ENCODE measurements at regions not wholly inside any gene's neighbourhood (a gene's known extent, or its start where the extent isn't known, plus 50 kb on each side); places are given as distances from the start of the nearest gene placed in this dataset.

GRCh38 chr1:212177542-212177941, 107.7 kb upstream of the PPP2R5A start:
- H3K36me3 ChIP-seq = no peaks in the 10 kb centered on the region
- H3K4me1 ChIP-seq = no peaks in the 10 kb centered on the region
- no peak overlapping the region for H3K4me3 ChIP-seq (ENCODE audit: low read depth, low read length)
- H3K9me3 ChIP-seq = no peaks in the 10 kb centered on the region
- no peak for DNase-seq
- TF ChIP-seq, protein P1, sequence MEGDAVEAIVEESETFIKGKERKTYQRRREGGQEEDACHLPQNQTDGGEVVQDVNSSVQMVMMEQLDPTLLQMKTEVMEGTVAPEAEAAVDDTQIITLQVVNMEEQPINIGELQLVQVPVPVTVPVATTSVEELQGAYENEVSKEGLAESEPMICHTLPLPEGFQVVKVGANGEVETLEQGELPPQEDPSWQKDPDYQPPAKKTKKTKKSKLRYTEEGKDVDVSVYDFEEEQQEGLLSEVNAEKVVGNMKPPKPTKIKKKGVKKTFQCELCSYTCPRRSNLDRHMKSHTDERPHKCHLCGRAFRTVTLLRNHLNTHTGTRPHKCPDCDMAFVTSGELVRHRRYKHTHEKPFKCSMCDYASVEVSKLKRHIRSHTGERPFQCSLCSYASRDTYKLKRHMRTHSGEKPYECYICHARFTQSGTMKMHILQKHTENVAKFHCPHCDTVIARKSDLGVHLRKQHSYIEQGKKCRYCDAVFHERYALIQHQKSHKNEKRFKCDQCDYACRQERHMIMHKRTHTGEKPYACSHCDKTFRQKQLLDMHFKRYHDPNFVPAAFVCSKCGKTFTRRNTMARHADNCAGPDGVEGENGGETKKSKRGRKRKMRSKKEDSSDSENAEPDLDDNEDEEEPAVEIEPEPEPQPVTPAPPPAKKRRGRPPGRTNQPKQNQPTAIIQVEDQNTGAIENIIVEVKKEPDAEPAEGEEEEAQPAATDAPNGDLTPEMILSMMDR (IDR thresholded peaks at IDR 0.05; ENCODE audit: low read depth, low read length) = no peak
- no peaks in the 10 kb centered on the region for H3K27me3 ChIP-seq

DNA sequence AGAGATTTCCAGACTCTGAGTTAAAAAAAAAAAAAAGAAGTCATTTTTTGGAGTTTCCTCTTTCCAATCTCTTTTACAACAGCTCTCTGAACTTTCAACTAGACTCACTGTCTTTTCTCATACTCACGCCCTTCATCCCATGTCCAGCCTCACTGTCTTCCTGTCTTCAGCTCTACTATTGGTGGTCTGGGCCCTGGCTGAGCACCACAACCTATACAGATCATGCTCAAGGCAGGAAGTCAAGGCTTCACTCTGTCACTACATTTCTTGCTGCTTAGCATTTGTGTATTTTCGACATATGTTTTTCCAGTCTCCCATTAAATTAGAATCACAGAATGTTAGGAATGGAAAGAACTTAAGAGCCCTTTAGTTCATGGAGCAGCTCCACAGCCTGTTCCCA, 106.4 kb upstream of the PPP2R5A start:
- H3K9me3 ChIP-seq = no peaks in the 10 kb centered on the region
- H3K4me1 ChIP-seq = no peaks in the 10 kb centered on the region
- H3K36me3 ChIP-seq = no peaks in the 10 kb centered on the region
- DNase-seq = no peak
- H3K4me3 ChIP-seq (ENCODE audit: low read depth, low read length) = no peak overlapping the region
- H3K27me3 ChIP-seq = no peaks in the 10 kb centered on the region
- TF ChIP-seq, protein P1 (IDR thresholded peaks at IDR 0.05; ENCODE audit: low read depth, low read length) = no peak

GRCh38 chr1:212179394-212180076, 105.7 kb upstream of the PPP2R5A start:
- no peak overlapping the region for H3K4me3 ChIP-seq (ENCODE audit: low read depth, low read length)
- no peak for DNase-seq
- H3K36me3 ChIP-seq = no peaks in the 10 kb centered on the region
- H3K4me1 ChIP-seq = no peaks in the 10 kb centered on the region
- no peaks in the 10 kb centered on the region for H3K27me3 ChIP-seq
- no peaks in the 10 kb centered on the region; the same call in 1 of the 2 replicates for H3K9me3 ChIP-seq
- TF ChIP-seq, protein P1 (IDR thresholded peaks at IDR 0.05; ENCODE audit: low read depth, low read length) = no peak

DNA sequence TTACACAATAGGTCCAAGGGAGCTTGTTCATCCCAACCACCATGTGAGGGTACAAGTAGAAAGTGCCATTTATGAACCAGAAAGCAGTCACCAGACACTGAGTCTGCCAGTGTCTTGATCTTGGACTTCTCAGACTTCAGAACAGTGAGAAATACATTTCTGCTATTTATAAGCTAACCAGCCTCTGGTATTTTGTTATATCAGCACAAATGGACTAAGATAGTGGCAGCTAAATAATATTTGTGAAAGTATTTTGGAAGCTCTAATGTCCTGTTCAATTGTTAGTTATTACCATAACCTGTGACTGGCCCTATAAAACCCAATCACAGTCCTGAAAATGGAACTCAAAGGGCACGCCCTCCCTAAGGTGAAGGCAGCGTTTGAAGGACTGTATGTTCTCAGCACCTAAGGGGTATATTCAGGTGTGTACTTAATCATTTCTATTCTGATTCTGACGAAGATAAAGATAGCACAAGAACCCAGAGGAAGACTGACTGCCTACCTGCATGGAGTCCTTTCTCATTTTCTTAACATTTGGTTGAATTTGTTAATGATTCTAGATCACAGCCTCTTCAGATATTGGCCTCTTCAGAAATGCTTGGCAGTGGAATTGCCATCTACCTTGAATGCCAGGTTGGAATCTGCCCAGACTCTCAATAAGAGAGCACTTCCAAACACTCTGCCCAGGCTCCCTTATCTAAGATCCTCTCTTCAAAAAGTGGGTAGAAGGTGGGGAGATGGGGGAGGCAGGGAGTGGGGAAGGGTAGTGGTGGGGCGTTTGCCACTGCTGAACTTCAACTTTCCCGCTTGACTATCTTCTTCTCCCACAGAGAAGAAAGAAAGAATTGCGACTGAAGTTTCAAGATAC, 104.0 kb upstream of the PPP2R5A start:
- H3K4me1 ChIP-seq = no peaks in the 10 kb centered on the region
- no peak for DNase-seq
- H3K27me3 ChIP-seq = no peaks in the 10 kb centered on the region
- TF ChIP-seq, protein P1 (IDR thresholded peaks at IDR 0.05; ENCODE audit: low read depth, low read length) = no peak
- no peaks in the 10 kb centered on the region; the same call in 1 of the 2 replicates for H3K9me3 ChIP-seq
- no peaks in the 10 kb centered on the region for H3K36me3 ChIP-seq
- no peak overlapping the region for H3K4me3 ChIP-seq (ENCODE audit: low read depth, low read length)

DNA sequence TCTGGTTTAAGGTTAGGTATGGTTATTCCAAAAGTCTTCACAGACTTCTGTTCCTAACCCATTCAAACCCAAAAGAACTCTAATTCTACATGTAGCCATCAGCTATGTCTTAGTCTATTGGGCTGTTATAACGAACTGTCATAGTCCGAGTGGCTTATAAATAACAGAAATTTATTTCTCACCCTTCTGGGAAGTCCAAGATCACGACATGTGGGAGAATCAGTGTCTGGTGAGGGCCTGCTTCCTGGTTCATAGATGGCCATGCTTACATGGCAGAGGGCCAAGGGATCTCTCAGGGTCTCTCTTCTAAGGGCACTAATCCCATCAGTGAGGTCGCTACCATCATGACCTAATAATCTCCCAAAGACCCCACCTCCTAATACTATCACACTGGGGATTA, 103.0 kb upstream of the PPP2R5A start:
- Histone ChIP-seq H3K4me3 (ENCODE audit: low read depth, low read length) (no peak overlapping the region), H3K4me1 (no peaks in the 10 kb centered on the region), H3K9me3 (no peaks in the 10 kb centered on the region; the same call in 1 of the 2 replicates), H3K36me3 (no peaks in the 10 kb centered on the region), H3K27me3 (no peaks in the 10 kb centered on the region)
- DNase-seq = no peak
- TF ChIP-seq, protein P1 (IDR thresholded peaks at IDR 0.05; ENCODE audit: low read depth, low read length) = no peak

DNA sequence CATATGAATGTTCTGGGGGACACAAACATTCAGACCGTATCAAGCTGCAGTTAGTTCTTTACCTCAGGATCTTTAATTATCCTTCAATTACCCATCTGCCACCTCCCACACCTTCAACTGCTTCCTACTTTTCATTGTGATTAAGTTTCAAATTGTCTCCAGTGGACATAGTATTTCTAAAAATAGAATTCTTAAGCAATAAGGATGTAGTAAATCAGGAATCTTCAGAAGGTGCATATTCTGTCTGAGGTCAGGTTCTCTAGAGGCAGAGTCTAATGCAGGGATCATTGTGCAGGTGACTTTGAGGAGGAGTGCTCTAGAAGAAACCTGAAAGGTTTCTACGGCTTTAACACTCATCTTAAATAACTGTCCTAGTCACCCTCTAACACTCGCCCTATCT, 102.6 kb upstream of the PPP2R5A start:
- no peaks in the 10 kb centered on the region for H3K4me1 ChIP-seq
- no peaks in the 10 kb centered on the region for H3K36me3 ChIP-seq
- no peak overlapping the region for H3K4me3 ChIP-seq (ENCODE audit: low read depth, low read length)
- no peaks in the 10 kb centered on the region for H3K27me3 ChIP-seq
- no peak for DNase-seq
- no peaks in the 10 kb centered on the region; the same call in 1 of the 2 replicates for H3K9me3 ChIP-seq
- TF ChIP-seq, protein P1 (IDR thresholded peaks at IDR 0.05; ENCODE audit: low read depth, low read length) = no peak

Data from BE2C (cell line).